Fibroblast of villous mesenchyme (primary cell): ENCODE measurements at regions not wholly inside any gene's neighbourhood (a gene's known extent, or its start where the extent isn't known, plus 50 kb on each side); places are given as distances from the start of the nearest gene placed in this dataset.
"Not testable (repeated sequence)": the region's sequence is repeated elsewhere in the genome, so short reads cannot be mapped to it uniquely, and the experiment has no call there.

ENCODE experiments used
- DNase-seq: peaks from one replicate; pipeline ENCODE4 v3.0.0-alpha.2; 2010; ENCODE audit warnings: low read depth
- H3K4me3 ChIP-seq: 2 replicates; pipeline ENCODE4 v1.5.1; 2011; ENCODE audit warnings: low read depth, mild to moderate bottlenecking, low read length
- CTCF ChIP-seq: IDR thresholded peaks from 2 replicates; pipeline ENCODE4 v1.5.1; 2012; ENCODE audit warnings: low read depth, mild to moderate bottlenecking, low read length; ENCODE audit not compliant: insufficient read depth

GRCh38 chrX:33949300-33949699, 182.8 kb downstream of the FAM47A start:
- DNase-seq: no peak
- TF ChIP-seq CTCF: no peak
- no peak overlapping the region for H3K4me3 ChIP-seq

- not testable (repeated sequence) for H3K4me3 ChIP-seq, DNase-seq
These were observed 205.9 kb downstream of the FAM47A start for GRCh38 chrX:33926249-33926648.

GRCh38 chrX:33923262-33923661, 208.9 kb downstream of the FAM47A start:
- DNase-seq: no peak
- TF ChIP-seq CTCF: no peak
- no peak overlapping the region for H3K4me3 ChIP-seq

- DNase-seq: no peak
- no peak for TF ChIP-seq CTCF
- H3K4me3 ChIP-seq: no peak overlapping the region
These were observed 222.3 kb downstream of the FAM47A start for GRCh38 chrX:33909836-33910235.

- H3K4me3 ChIP-seq: no peak overlapping the region
- TF ChIP-seq CTCF: no peak
- no peak for DNase-seq
These were observed 223.2 kb downstream of the FAM47A start for GRCh38 chrX:33908898-33909297.

GRCh38 chrX:33908074-33908473, 224.0 kb downstream of the FAM47A start:
- H3K4me3 ChIP-seq: no peak overlapping the region
- TF ChIP-seq CTCF: no peak
- DNase-seq: no peak

- H3K4me3 ChIP-seq: no peak overlapping the region
- TF ChIP-seq CTCF: no peak
- no peak for DNase-seq
These were observed 225.1 kb downstream of the FAM47A start for GRCh38 chrX:33906971-33907370.

GRCh38 chrX:33892670-33893069, 239.4 kb downstream of the FAM47A start:
- no peak for TF ChIP-seq CTCF
- H3K4me3 ChIP-seq: no peak overlapping the region
- DNase-seq: no peak
